ENCODE measurements at regions not wholly inside any gene's neighbourhood (a gene's known extent, or its start where the extent isn't known, plus 50 kb on each side); places are given as distances from the start of the nearest gene placed in this dataset.

DNA sequence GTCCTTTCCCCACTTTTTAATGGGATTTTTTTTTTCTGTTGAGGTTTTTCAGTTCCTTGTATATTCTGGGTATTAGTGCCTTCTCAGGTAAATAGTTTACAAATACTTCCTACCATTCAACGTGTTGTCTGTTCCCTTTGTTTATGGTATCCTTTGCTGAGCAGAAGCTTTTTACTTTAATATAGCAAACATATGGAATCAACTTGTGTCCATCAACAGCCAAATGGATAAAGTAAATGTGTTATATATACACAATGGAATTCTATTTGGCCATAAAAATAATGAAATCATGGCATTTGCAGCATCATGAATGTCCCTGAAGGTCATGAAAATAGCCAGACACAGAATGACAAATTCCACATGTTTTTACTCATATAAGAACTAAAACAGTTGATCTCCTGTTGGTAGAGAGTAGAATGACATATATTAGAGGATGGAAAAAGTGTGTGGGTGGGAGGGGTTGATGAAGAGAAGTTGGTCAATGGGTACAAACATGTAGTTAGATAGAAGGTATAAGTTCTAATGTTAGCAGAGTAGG is 500.8 kb downstream of the SLITRK6 start:
- Histone ChIP-seq H3K9me3 (no peaks in the 10 kb centered on the region), H3K4me3 (replicated peaks in 1 of 3) (no peak overlapping the region), H3K36me3 (no peaks in the 10 kb centered on the region), H3K27me3 (no peaks in the 10 kb centered on the region), H3K4me1 (no peaks in the 10 kb centered on the region), H3K27ac (no peak overlapping the region)
- DNase-seq: no peak
- intact Hi-C loops (cut with DNase I): no loop called here
- WGBS, 2 donors: 72 to 75% methylated on average over 1 of the region's 1 CpG
- TF ChIP-seq POLR2A (IDR thresholded peaks at IDR 0.05): no peak
- TF ChIP-seq, protein P1, sequence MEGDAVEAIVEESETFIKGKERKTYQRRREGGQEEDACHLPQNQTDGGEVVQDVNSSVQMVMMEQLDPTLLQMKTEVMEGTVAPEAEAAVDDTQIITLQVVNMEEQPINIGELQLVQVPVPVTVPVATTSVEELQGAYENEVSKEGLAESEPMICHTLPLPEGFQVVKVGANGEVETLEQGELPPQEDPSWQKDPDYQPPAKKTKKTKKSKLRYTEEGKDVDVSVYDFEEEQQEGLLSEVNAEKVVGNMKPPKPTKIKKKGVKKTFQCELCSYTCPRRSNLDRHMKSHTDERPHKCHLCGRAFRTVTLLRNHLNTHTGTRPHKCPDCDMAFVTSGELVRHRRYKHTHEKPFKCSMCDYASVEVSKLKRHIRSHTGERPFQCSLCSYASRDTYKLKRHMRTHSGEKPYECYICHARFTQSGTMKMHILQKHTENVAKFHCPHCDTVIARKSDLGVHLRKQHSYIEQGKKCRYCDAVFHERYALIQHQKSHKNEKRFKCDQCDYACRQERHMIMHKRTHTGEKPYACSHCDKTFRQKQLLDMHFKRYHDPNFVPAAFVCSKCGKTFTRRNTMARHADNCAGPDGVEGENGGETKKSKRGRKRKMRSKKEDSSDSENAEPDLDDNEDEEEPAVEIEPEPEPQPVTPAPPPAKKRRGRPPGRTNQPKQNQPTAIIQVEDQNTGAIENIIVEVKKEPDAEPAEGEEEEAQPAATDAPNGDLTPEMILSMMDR (IDR thresholded peaks at IDR 0.05): no peak

DNA sequence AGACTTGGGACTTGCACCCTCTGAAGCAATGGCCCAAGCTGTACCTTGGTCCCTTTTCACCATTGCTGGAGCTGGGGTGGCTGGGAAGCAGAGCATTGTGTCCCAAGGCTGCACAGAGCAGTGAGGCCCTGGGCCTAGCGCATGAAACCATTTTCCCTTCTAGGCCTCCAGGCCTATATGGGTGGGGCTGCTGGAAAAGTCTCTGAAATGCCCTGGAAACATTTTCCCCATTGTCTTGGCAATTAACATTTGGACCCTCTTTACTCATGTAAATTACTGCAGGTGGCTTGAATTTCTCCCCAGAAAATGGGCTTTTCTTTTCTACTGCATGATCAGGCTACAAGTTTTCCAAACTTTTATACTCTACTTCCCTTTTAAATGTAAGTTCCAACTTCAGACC is 510.5 kb downstream of the SLITRK6 start:
- Histone ChIP-seq H3K4me3 (replicated peaks in 1 of 3) (no peak overlapping the region), H3K36me3 (no peaks in the 10 kb centered on the region), H3K27ac (no peak overlapping the region), H3K4me1 (no peaks in the 10 kb centered on the region), H3K27me3 (no peaks in the 10 kb centered on the region), H3K9me3 (no peaks in the 10 kb centered on the region)
- intact Hi-C loops (cut with DNase I): no loop called here
- WGBS, 2 donors: 92 to 100% methylated on average over 1 of the region's 1 CpG
- DNase-seq: no peak
- no peak for TF ChIP-seq POLR2A (IDR thresholded peaks at IDR 0.05)
- TF ChIP-seq, protein P1 (IDR thresholded peaks at IDR 0.05): no peak

DNA sequence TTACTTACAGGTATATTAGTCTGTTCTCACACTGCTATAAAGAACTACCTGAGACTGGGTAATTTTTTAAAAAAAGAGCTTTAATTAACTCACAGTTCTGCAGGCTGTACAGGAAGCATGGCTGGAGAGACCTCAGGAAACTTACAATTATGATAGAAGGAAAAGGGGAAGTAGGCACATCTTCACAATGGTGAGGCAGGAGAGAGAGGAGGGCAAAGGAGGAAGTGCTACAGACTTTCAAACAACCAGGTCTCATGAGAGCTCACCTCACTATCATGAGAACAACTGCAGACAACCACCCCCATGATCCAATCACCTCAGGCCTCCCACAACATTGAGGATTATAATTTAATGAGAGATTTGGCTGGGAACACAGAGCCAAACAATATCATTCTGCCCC is 511.7 kb downstream of the SLITRK6 start:
- H3K4me3 ChIP-seq (replicated peaks in 1 of 3): no peak overlapping the region
- no peak for DNase-seq
- H3K36me3 ChIP-seq: no peaks in the 10 kb centered on the region
- no peaks in the 10 kb centered on the region for H3K9me3 ChIP-seq
- H3K27ac ChIP-seq: no peak overlapping the region
- no peaks in the 10 kb centered on the region for H3K4me1 ChIP-seq
- intact Hi-C loops (cut with DNase I): no loop called here
- no peaks in the 10 kb centered on the region for H3K27me3 ChIP-seq
- TF ChIP-seq, protein P1 (IDR thresholded peaks at IDR 0.05): no peak
- TF ChIP-seq POLR2A (IDR thresholded peaks at IDR 0.05): no peak

DNA sequence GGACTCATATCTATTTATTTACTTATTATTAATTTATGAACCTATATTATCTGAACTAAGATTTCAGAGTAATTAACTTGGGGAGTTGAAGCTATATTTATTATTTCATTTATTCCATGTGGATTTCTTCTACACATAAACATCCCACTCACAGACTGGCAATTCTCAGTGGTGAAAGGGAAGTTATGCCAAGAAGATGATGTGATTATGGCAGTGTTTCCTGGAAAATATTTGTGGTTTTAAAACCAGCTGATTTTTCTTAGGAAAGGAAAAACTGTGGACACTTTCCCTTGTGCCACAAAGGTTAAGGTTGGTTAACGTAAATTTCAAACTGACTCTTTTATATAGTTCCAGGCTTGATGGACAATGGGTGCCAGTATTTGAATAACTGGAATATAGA is 513.1 kb downstream of the SLITRK6 start:
- Histone ChIP-seq H3K27me3 (no peaks in the 10 kb centered on the region), H3K36me3 (no peaks in the 10 kb centered on the region), H3K27ac (no peak overlapping the region), H3K4me3 (replicated peaks in 1 of 3) (no peak overlapping the region), H3K4me1 (no peaks in the 10 kb centered on the region), H3K9me3 (no peaks in the 10 kb centered on the region)
- DNase-seq: no peak
- no peak for TF ChIP-seq POLR2A (IDR thresholded peaks at IDR 0.05)
- TF ChIP-seq, protein P1 (IDR thresholded peaks at IDR 0.05): no peak
- intact Hi-C loops (cut with DNase I): no loop called here
- 85 to 91% methylated on average over 1 of the region's 1 CpG for WGBS, 2 donors

DNA sequence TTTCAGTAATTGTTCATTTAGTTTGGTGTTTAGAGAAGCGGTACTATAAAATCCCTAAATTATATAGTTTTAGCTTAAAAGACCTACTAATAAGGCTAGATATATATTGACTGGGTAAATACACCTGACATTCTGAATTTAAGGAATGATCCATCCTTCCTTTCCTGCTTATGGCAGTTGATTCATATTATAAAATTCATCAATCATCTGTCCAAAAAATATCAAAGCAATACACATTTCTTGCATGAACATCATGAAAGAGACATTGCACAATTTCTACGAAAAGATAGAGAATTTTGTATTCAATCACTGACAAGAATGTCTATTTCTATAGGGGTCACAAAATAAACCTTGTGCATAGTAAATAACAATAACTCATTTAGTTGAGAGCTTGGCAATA is 514.9 kb downstream of the SLITRK6 start:
- no peaks in the 10 kb centered on the region for H3K27me3 ChIP-seq
- H3K4me1 ChIP-seq: no peaks in the 10 kb centered on the region
- no peak overlapping the region for H3K4me3 ChIP-seq (replicated peaks in 1 of 3)
- no peak for DNase-seq
- no peak overlapping the region for H3K27ac ChIP-seq
- TF ChIP-seq, protein P1 (IDR thresholded peaks at IDR 0.05): no peak
- TF ChIP-seq POLR2A (IDR thresholded peaks at IDR 0.05): no peak
- intact Hi-C loops (cut with DNase I): no loop called here
- H3K36me3 ChIP-seq: no peaks in the 10 kb centered on the region
- WGBS, 2 donors: 90 to 91% methylated on average over 2 of the region's 2 CpGs
- no peaks in the 10 kb centered on the region for H3K9me3 ChIP-seq
